ENCODE measurements at regions not wholly inside any gene's neighbourhood (a gene's known extent, or its start where the extent isn't known, plus 50 kb on each side); places are given as distances from the start of the nearest gene placed in this dataset.

- intact Hi-C loops (cut with micrococcal nuclease; ENCODE audit: unreplicated experiment), result no loop called here
- no peak for FAIRE-seq
- TF ChIP-seq ATF7 (IDR thresholded peaks at IDR 0.05; ENCODE audit: low read depth) (no peak), E2F4 (IDR thresholded peaks at IDR 0.05; ENCODE audit: low read depth, low read length) (no peak), NFIC (IDR thresholded peaks at IDR 0.05; ENCODE audit: low read depth, low read length) (no peak), MEF2B (IDR thresholded peaks at IDR 0.05; ENCODE audit: partially characterized antibody, poor library complexity, severe bottlenecking) (no peak), RELA (IDR thresholded peaks at IDR 0.05; ENCODE audit: borderline replicate concordance, partially characterized antibody) (no peak), RCOR1 (conservative IDR thresholded peaks at IDR 0.05; ENCODE audit: low read depth, low read length) (no peak), NKRF (conservative IDR thresholded peaks at IDR 0.05) (no peak)
Observed at GRCh38 chr13:75153386-75153785, 328.6 kb downstream of the TBC1D4 start.

More at GRCh38 chr13:75153386-75153785, 328.6 kb downstream of the TBC1D4 start:
- Histone ChIP-seq H2AFZ (ENCODE audit: control insufficient read depth, low read depth, low read length) (no peak overlapping the region), H3K4me3 (no peak overlapping the region), H3K27me3 (replicated peaks in 1 of 2; ENCODE audit: control insufficient read depth in 2 of 2, insufficient read depth in 2 of 2, low read length in 1 of 2) (no peaks in the 10 kb centered on the region), H3K4me2 (ENCODE audit: control insufficient read depth, insufficient read depth) (no peak overlapping the region), H3K79me2 (ENCODE audit: control insufficient read depth, insufficient read depth, low read length) (no peaks in the 10 kb centered on the region), H3K36me3 (ENCODE audit: control insufficient read depth in 2 of 2, insufficient read depth in 2 of 2, low read length in 1 of 2) (no peaks in the 10 kb centered on the region), H3K27ac (ENCODE audit: control insufficient read depth, insufficient read depth) (no peak overlapping the region), H3K4me1 (ENCODE audit: control insufficient read depth, insufficient read depth, low read length) (no peaks in the 10 kb centered on the region), H3K9me3 (replicated peaks; ENCODE audit: control insufficient read depth, insufficient read depth, low read length) (no peaks in the 10 kb centered on the region), H4K20me1 (ENCODE audit: control insufficient read depth, insufficient read depth) (no peaks in the 10 kb centered on the region), H3K9ac (ENCODE audit: control insufficient read depth, insufficient read depth, low read length) (no peak overlapping the region)
- CTCF ChIA-PET, result interaction anchor here (1.1 kb wide), 1 partner anchor 66 kb away, joined by 4 read pairs; no protein-coding TSS in a partner anchor
- no peak for DNase-seq (ENCODE audit: low read depth, low spot score)
- SMC1A ChIA-PET (ENCODE audit: uncharacterized antibody, unreplicated experiment), result no interaction called here
- POLR2A ChIA-PET, result no interaction called here
- ATAC-seq, result no peak
- RAD21 ChIA-PET (ENCODE audit: unreplicated experiment), result no interaction called here
- in situ Hi-C loops (cut with MboI), result no loop called here
- 18% methylated on average over 4 of the region's 4 CpGs for WGBS (ENCODE audit: insufficient coverage, insufficient replicate concordance, low lambda C conversion rate, missing lambda C conversion rate)
- no TSS peak for BruUV-seq (replicated peaks)
